Testis (tissue), 2 donors: ENCODE measurements at regions not wholly inside any gene's neighbourhood (a gene's known extent, or its start where the extent isn't known, plus 50 kb on each side); places are given as distances from the start of the nearest gene placed in this dataset.

Source experiments
- DNase-seq: peaks from one replicate; pipeline ENCODE4 v3.0.0-alpha.2; 2019
- H3K27ac ChIP-seq, 2 donors: fragments of 200-600 bp; sonication (generic); one replicate each; pipeline ENCODE4 v1.5.1; 2019
- H3K27me3 ChIP-seq: fragments of 200-600 bp; sonication (generic); one replicate; pipeline ENCODE4 v1.5.1; 2019
- H3K36me3 ChIP-seq: fragments of 200-600 bp; sonication (generic); one replicate; pipeline ENCODE4 v1.5.1; 2017; ENCODE audit warnings: low read depth; ENCODE audit errors: missing control alignments
- H3K4me1 ChIP-seq: fragments of 200-600 bp; sonication (generic); one replicate; pipeline ENCODE4 v1.5.1; 2019
- H3K4me3 ChIP-seq, 2 donors: fragments of 200-600 bp; sonication (generic); one replicate each; pipeline ENCODE4 v1.5.1; 2017 to 2019
- H3K9me3 ChIP-seq: fragments of 200-600 bp; sonication (generic); one replicate; pipeline ENCODE4 v1.5.1; 2017
- CTCF ChIP-seq, 3 experiments: fragments of 450-650 bp in 2 of 3; fragments of 200-600 bp in 1 of 3; sonication (generic) in 1 of 3; IDR thresholded peaks; one replicate each; pipeline ENCODE4 v1.5.1; 2016 to 2019; ENCODE audit warnings: antibody characterized with exemption in 3 of 3, mild to moderate bottlenecking in 2 of 3, moderate library complexity in 1 of 3
- POLR2A ChIP-seq: fragments of 450-650 bp; IDR thresholded peaks from one replicate; pipeline ENCODE4 v1.6.1; 2017; ENCODE audit warnings: antibody characterized with exemption, mild to moderate bottlenecking, moderate library complexity
- WGBS, 2 donors: methylation state at CpG; one replicate each; pipeline ENCODE4 v1.1.5; 2018; 5-methylcytosine and 5-hydroxymethylcytosine counted together
- intact Hi-C: fragments of 100-400 bp; cut with DNase I; formaldehyde crosslinking; loops from one replicate; pipeline ENCODE4 v1.15.1; 2023; ENCODE audit warnings: low total_unique reads

DNA sequence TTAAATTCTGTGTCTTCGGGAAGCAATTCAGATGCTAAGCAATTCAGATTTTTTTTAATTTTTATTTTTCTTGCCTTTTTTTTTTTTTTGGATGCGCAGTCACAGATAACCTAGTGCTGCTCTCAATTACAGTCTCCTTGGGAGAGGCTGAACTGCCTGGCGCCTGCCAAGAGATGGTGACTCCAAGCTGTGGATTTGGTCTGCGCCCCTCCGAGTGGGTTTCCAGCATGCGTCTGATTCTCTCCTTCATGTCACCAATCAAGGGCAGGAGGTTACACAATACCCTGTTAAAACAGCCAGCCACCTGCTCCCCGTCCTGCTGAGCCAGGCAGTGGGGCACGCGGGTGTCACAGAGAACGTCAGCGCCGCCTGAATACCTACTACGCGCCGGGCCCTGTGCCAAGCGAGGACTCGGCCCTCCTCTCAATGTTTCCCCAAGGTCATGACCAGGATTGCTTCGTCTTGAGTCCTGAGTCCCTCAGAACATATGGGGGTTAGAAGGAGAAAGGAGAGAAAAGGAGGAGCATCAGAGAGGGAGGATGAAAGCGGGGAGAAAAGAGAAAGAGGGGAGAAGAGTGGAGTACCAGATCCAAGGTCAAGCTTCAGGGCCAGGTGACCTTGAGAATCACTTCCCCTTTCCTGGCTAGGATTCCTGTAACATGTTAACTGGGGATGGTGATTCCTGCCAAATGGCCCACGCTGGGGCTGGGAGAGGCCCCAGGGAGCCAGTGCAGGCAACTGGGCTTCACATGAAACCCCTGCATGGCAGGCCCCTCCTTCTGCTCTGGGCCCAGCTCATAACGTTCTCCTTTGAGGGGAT, 213.6 kb downstream of the URI1 start:
- DNase-seq, result no peak
- WGBS, 2 donors, result 45 to 56% methylated on average over 21 of the region's 21 CpGs
- no peak for TF ChIP-seq CTCF (IDR thresholded peaks at IDR 0.05)
- Histone ChIP-seq H3K36me3 (no peaks in the 10 kb centered on the region), H3K9me3 (no peaks in the 10 kb centered on the region), H3K27me3 (no peaks in the 10 kb centered on the region), H3K4me3 (no peak overlapping the region), H3K4me1 (peaks cover 3% of the 10 kb centered on the region), H3K27ac (no peak overlapping the region)
- intact Hi-C loops, result no loop called here

GRCh38 chr19:30156646-30157045, 214.6 kb downstream of the URI1 start:
- Histone ChIP-seq H3K27me3 (no peaks in the 10 kb centered on the region), H3K4me3 (no peak overlapping the region), H3K4me1 (peaks cover 3% of the 10 kb centered on the region), H3K36me3 (no peaks in the 10 kb centered on the region), H3K27ac (no peak overlapping the region), H3K9me3 (no peaks in the 10 kb centered on the region)
- intact Hi-C loops, result no loop called here
- TF ChIP-seq POLR2A, result no peak
- TF ChIP-seq CTCF (IDR thresholded peaks at IDR 0.05), result no peak
- no peak for DNase-seq
- 68 to 96% methylated on average over 6 to 8 of the region's 8 CpGs for WGBS, 2 donors

GRCh38 chr19:30158067-30158892, 213.9 kb upstream of the ZNF536 start:
- H3K4me3 ChIP-seq, result no peak overlapping the region
- DNase-seq, result no peak
- intact Hi-C loops, result no loop called here
- no peaks in the 10 kb centered on the region for H3K27me3 ChIP-seq
- H3K9me3 ChIP-seq, result no peaks in the 10 kb centered on the region
- no peaks in the 10 kb centered on the region for H3K36me3 ChIP-seq
- H3K27ac ChIP-seq, result no peak overlapping the region
- WGBS, 2 donors, result 84 to 94% methylated on average over 11 of the region's 11 CpGs
- TF ChIP-seq POLR2A (no peak), CTCF (IDR thresholded peaks at IDR 0.05) (no peak)
- H3K4me1 ChIP-seq, result peaks cover 3% of the 10 kb centered on the region

DNA sequence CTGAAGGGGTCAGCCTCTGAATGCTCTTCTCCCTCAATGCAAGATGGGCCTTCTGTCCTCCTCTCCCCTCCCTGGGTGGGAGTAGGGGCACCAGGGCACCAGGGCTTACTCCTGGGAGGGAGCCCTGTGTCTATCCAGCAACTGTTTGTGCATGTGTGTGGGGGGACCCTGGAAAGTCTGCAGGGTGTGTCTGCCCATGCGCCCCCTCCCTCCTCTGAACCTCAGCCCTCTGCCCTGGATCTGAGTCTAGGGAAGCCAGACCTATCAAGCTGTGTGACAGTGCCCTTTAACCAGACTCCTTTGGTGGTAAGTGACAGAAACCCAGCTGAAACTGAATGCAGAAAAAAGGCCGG, 213.3 kb upstream of the ZNF536 start:
- TF ChIP-seq CTCF (IDR thresholded peaks at IDR 0.05) (no peak), POLR2A (no peak)
- peaks cover 3% of the 10 kb centered on the region for H3K4me1 ChIP-seq
- H3K4me3 ChIP-seq, result no peak overlapping the region
- H3K9me3 ChIP-seq, result no peaks in the 10 kb centered on the region
- WGBS, 2 donors, result 90% methylated on average over 2 of the region's 2 CpGs
- no peak for DNase-seq
- H3K27ac ChIP-seq, result no peak overlapping the region
- H3K27me3 ChIP-seq, result no peaks in the 10 kb centered on the region
- H3K36me3 ChIP-seq, result no peaks in the 10 kb centered on the region
- intact Hi-C loops, result no loop called here
